ENCODE measurements at regions not wholly inside any gene's neighbourhood (a gene's known extent, or its start where the extent isn't known, plus 50 kb on each side); places are given as distances from the start of the nearest gene placed in this dataset.
"Not testable (repeated sequence)": the region's sequence is repeated elsewhere in the genome, so short reads cannot be mapped to it uniquely, and the experiment has no call there.

DNA sequence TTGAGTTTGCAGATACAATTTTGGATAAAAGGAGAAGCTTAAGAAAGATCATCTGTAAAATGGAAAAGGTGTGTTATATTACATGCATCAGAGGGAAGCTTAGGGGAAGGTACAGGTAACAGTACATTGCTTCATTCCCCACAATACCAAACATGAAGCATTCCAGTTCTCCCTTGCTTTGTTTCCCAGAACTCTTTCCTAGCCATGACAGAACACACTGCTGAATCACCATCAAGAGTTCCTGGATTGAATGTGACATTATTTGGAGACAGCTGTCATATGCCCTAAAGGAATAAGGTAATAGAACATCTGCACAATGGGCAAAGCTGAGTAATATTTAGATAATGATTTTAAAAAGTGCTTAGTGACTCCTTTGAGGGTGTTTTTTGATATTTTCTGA, 303.5 kb upstream of the ST8SIA4 start:
- intact Hi-C loops (cut with DNase I; ENCODE audit: low total_unique reads), result no loop called here
- no peak overlapping the region for H3K4me3 ChIP-seq (ENCODE audit: low read depth, poor library complexity, severe bottlenecking)
- no peak for TF ChIP-seq POLR2A (IDR thresholded peaks at IDR 0.05)
- TF ChIP-seq, protein P1, sequence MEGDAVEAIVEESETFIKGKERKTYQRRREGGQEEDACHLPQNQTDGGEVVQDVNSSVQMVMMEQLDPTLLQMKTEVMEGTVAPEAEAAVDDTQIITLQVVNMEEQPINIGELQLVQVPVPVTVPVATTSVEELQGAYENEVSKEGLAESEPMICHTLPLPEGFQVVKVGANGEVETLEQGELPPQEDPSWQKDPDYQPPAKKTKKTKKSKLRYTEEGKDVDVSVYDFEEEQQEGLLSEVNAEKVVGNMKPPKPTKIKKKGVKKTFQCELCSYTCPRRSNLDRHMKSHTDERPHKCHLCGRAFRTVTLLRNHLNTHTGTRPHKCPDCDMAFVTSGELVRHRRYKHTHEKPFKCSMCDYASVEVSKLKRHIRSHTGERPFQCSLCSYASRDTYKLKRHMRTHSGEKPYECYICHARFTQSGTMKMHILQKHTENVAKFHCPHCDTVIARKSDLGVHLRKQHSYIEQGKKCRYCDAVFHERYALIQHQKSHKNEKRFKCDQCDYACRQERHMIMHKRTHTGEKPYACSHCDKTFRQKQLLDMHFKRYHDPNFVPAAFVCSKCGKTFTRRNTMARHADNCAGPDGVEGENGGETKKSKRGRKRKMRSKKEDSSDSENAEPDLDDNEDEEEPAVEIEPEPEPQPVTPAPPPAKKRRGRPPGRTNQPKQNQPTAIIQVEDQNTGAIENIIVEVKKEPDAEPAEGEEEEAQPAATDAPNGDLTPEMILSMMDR (IDR thresholded peaks at IDR 0.05), result no peak
- DNase-seq (ENCODE audit: low spot score in 2 of 2), result no peak

DNA sequence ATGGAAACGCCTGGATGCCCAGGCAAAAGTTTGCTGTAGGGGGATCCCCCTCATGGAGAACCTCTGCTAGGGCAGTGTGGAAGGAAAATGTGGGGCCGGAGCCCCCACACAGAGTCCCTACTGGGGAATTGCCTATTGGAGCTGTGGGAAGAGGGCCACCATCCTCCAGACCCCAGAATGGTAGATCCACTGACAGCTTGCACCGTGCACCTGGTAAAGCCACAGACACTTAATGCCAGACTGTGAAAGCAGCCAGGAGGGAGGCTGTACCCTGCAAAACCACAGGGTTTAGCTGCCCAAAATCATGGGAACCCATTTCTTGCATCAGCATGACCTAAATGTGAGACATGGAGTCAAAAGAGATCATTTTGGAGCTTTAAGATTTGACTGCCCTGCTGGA, 302.0 kb upstream of the ST8SIA4 start:
- intact Hi-C loops (cut with DNase I; ENCODE audit: low total_unique reads); DNase-seq (ENCODE audit: low spot score in 2 of 2); H3K4me3 ChIP-seq (ENCODE audit: low read depth, poor library complexity, severe bottlenecking): not testable (repeated sequence)
- WGBS, 2 donors, result 82 to 92% methylated on average over 3 of the region's 3 CpGs

DNA sequence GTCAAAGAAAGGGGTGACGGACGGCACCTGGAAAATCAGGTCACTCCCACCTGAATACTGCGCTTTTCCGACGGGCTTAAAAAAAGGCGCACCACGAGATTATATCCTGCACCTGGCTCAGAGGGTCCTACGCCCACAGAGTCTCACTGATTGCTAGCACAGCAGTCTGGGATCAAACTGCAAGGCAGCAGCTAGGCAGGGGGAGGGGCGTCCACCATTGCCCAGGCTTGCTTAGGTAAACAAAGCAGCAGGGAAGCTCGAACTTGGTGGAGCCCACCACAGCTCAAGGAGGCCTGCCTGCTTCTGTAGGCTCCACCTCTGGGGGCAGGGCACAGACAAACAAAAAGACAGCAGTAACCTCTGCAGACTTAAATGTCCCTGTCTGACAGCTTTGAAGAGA, 277.3 kb upstream of the ST8SIA4 start:
- intact Hi-C loops (cut with DNase I; ENCODE audit: low total_unique reads); H3K4me3 ChIP-seq (ENCODE audit: low read depth, poor library complexity, severe bottlenecking); DNase-seq (ENCODE audit: low spot score in 2 of 2): not testable (repeated sequence)
- WGBS, 2 donors, result 74% methylated on average over 10 of the region's 10 CpGs

DNA sequence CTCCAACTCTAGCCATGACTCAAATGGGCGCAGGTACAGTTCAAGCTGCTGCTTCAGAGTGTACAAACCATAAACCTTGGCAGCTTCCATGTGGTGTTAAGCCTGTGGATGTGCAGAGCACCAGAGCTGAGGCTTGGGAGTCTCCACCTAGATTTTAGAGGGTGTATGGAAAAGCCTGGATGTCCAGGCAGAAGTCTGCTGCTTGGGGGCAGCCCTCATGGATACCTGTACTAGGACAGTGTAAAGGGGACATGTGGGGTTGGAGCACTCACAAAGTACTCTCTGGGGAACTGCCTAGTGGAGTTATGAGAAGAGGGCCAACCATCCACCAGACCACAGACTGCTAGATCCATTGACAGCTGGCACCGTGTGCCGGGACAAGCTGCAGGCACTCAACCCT, 273.5 kb upstream of the ST8SIA4 start:
- DNase-seq (ENCODE audit: low spot score in 2 of 2), result peak in 1 of 2 donors; percentile 56
- 65 to 88% methylated on average over 3 of the region's 3 CpGs for WGBS, 2 donors
- H3K4me3 ChIP-seq (ENCODE audit: low read depth, poor library complexity, severe bottlenecking), result no peak overlapping the region
- intact Hi-C loops (cut with DNase I; ENCODE audit: low total_unique reads), result no loop called here
- TF ChIP-seq, protein P1 (IDR thresholded peaks at IDR 0.05), result no peak
- no peak for TF ChIP-seq POLR2A (IDR thresholded peaks at IDR 0.05)

DNA sequence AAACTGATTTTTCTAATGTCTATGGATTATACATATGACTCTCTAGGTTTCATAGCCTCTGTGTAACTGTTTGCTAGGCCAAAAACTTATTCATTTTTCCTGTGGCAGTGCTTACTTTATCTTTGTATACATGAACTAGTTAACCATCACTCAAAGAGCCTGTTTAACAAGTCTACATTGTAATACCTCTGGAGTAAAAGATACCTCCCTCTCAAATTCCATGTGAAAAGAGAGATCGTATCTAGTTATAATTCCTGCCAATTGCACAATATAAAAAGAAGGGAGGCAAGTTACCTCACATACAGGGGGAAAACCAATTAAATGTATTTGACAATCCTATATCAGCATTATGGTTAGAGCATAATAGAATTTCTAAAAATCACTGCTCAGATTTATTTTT, 271.9 kb upstream of the ST8SIA4 start:
- no peak for TF ChIP-seq POLR2A (IDR thresholded peaks at IDR 0.05)
- TF ChIP-seq, protein P1 (IDR thresholded peaks at IDR 0.05), result no peak
- intact Hi-C loops (cut with DNase I; ENCODE audit: low total_unique reads), result no loop called here
- WGBS, 2 donors, result 37 to 56% methylated on average over 1 of the region's 1 CpG

DNA sequence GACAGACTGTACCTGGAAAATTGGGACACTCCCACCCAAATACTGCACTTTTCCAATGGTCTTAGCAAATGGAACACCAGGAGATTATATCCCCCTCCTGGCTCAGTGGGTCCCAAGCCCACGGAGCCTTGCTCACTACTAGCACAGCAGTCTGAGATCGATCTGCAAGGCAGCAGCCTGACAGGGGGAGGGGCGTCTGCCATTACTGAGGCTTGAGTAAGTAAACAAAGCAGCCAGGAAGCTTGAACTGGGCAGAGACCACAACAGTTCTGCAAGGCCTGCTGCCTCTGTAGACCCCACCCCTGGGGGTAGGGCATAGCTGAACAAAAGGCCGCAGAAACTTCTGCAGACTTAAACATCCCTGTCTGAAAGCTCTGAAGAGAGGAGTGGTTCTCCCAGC, 260.0 kb upstream of the ST8SIA4 start:
- H3K4me3 ChIP-seq (ENCODE audit: low read depth, poor library complexity, severe bottlenecking), result no peak overlapping the region
- 79 to 96% methylated on average over 4 of the region's 4 CpGs for WGBS, 2 donors
- DNase-seq (ENCODE audit: low spot score in 2 of 2), result no peak
- TF ChIP-seq POLR2A (IDR thresholded peaks at IDR 0.05), result no peak
- TF ChIP-seq, protein P1 (IDR thresholded peaks at IDR 0.05), result no peak
- intact Hi-C loops (cut with DNase I; ENCODE audit: low total_unique reads), result no loop called here

More for the DNA sequence above, 271.9 kb upstream of the ST8SIA4 start:
- no peak overlapping the region for H3K4me3 ChIP-seq (ENCODE audit: low read depth, poor library complexity, severe bottlenecking)
- DNase-seq (ENCODE audit: low spot score in 2 of 2), result no peak

DNA sequence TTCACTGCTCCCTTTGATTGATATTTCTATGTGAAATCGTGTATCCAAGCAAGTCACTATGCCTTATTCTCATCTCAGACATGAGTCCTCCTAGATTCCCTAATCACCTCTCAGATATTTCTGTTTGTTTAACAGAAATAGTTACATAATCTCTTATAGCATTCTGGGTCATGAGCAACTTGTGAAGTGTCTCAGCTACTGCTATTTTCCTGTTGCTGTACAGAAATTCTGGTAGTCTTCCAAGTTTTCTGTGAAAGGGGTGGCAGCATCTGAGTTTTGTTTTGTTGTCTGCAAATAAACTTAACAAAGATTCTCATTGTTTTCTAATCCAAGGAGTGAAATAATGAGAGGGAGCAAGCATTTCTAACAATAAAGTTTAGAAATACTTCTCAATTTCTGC, 256.9 kb upstream of the ST8SIA4 start:
- 61% methylated on average over 1 of the region's 1 CpG for WGBS, 2 donors
- intact Hi-C loops (cut with DNase I; ENCODE audit: low total_unique reads), result no loop called here
- H3K4me3 ChIP-seq (ENCODE audit: low read depth, poor library complexity, severe bottlenecking), result no peak overlapping the region
- DNase-seq (ENCODE audit: low spot score in 2 of 2), result no peak
- TF ChIP-seq POLR2A (IDR thresholded peaks at IDR 0.05), result no peak
- TF ChIP-seq, protein P1 (IDR thresholded peaks at IDR 0.05), result no peak
